Islet of Langerhans (tissue), 1 donor: ENCODE measurements at regions not wholly inside any gene's neighbourhood (a gene's known extent, or its start where the extent isn't known, plus 50 kb on each side); places are given as distances from the start of the nearest gene placed in this dataset.
"Not testable (repeated sequence)": the region's sequence is repeated elsewhere in the genome, so short reads cannot be mapped to it uniquely, and the experiment has no call there.

Source experiments
- FAIRE-seq: peaks from one replicate; lab custom pipeline; 2011; peaks lifted over from hg19 to GRCh38; lab: Jason Lieb, UNC

DNA sequence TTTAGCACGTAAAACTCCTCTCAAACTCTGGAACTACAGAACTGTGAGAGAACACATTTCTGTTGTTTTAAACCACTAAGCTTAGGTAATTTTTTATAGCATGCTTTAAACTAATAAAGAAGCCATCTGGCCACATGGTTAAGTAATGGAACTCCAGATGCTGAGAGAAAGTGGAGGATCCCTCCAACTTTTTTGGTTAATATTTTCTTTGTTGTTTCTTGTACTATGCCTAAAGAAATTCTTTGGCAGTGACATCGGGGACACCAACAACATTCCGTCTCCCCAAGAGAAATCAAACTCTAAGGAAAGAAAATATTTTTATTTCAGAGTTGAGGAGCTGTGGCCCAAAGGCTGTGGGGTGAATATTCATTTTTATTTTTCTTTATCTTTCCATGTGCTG, 734.8 kb upstream of the CDH9 start:
- FAIRE-seq, result no peak

DNA sequence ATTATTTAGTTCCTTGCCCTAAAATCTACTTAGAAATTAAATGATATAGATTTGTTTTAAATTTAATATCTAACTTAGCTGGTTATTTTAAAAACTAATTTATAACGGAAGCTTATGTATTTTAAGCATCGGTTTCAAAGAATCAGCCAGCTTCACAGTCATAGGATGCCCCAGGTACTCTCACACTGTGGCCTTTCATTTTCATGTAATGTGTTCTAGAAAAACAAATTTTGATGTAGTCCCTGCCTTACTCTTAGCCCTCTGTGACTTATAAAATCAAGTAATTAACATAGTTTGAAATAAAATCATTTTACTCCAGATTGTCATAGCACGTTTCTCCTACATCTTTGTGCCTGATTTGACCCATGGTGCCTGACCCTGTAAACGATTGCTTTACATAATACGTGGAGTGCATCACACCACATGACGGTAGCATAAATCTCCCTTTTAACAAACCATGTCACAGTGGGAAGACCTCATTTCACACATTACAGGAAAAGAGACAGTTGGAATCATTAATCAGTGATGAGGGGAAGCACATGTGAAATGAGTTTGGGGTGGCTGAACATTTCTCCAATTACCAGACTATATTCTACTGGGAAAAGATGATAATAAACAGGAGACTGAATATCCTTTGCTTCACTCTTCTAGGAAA, 731.5 kb upstream of the CDH9 start:
- no peak for FAIRE-seq

DNA sequence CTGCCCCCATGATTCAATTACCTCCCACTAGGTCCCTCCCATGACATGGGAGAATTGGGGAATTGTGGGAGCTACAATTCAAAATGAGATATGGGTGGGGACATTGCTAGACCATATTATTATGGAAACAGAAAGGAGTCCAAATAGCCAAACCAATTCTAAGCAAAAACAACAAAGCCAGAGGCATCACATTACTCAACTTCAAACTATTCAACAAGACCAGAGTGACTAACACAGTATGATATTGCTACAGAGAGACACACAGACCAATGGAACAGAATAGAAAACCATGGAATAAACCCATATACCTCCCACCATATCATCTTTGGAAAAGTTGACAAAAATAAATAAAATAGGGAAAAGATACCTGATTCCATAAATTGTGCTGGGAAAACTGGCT, 710.5 kb upstream of the CDH9 start:
- FAIRE-seq, result no peak

- not testable (repeated sequence) for FAIRE-seq
Observed at GRCh38 chr5:27743383-27743979, 705.1 kb upstream of the CDH9 start.

DNA sequence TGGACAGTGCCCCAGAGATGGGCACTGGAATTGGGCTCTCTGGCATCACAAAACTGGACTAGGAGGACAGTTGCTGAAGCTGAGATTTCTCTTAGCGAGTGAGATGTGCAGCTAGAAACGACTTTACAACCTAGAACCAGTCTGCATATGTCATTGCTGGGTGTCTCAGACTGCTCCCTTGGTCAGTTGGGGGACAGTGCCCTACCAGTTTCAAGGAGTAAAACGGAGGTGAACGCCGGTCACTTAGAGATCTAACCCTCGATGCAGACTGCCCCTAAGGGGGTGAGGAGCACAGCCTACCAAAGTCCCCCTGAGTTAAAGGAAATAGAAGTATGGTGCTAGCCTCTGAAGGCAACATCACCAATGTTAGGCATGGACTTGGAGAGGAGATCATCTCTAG, 704.4 kb upstream of the CDH9 start:
- FAIRE-seq, result no peak

DNA sequence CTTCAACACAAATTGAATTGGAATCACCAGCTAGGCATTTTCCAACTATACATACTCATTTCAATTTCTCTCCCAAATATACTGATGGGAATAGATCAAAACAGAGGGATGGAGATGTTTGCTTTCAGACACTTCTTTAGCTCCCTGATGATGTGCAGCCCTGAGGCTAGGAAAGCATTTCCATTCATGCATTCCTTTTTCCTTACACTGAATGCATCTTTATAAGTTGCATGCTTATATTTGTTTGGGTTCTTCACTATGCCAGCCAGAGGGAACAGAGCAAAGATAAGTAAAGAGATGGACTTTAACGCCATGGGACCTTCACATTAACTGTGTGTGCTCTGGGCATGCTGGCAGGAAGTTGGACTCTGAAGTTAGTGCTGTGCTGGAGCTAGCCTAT, 696.5 kb upstream of the CDH9 start:
- FAIRE-seq, result no peak

GRCh38 chr5:27733237-27733636, 694.9 kb upstream of the CDH9 start:
- no peak for FAIRE-seq

DNA sequence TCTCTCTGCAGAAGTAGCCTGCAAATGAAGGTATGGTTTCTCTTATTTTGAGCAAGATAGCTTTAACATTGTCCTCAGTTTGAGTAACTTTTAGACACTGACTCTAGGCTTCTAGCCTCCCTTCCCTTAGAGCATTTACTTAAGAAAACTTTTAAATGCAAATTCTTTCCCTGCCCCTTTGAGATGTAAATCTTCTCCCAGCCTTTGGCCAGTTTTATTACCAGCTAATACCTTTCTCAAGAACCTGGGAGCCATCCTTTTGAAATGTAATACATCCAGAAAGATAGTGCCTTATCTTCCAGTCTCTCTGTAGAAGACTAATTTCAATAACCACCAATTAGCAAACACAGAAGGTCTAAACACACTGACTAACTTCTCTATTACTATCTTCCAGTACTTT, 688.9 kb upstream of the CDH9 start:
- FAIRE-seq, result no peak

DNA sequence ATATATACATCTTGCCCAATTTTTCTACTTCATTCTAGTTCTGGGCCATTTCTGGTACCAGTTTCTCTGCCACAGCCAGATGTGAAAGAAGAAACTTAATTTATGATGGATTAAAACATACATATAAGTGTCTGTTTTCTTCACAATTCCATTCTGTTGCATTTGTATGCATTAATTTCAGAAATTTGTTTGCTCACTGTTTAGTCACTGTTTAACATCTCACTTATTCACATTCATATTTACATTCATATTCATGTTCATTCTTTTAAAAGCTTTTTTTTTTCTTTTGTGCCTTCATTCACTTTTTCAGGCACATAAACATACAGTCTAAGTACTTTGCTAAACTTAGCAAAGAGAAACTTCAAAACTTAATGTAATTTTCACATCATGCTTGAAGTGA, 684.0 kb upstream of the CDH9 start:
- FAIRE-seq, result no peak

DNA sequence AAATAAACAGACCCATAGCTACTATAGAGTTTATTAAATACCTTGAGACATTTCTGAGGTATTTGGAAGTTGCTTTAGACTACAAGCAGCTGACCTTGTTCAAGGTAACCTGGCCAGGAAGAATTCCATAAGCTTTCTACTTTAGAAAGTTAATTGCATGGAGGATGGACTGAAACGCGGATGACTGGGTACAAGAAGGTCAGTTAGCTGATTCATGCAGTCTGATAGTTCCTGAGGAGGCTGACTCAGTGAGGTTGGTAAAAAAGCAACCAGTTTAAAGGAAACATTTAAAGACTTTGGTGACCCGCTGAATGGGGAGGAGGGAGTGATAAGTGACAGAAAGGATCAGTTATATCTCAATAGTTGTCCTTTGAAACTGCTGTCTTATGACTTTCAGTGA, 670.1 kb upstream of the CDH9 start:
- FAIRE-seq, result no peak

DNA sequence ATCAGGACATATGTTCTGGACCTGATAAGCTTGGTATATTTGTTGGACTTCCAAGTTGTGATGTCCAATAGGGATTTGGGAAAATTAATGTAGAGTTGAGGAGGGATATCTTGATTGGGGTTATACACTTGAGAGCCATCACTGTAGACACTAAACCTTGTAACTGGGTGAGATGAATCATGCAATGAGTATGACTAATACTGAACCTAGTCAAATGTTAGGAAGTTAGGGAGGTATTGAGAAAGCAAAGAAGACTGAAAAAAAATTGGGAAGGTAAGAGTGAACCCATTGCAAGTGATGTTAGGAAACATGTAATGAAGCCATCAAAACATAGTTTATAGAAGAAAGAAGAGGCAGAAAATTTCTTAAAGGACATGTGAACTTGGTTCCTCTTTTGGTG, 668.4 kb upstream of the CDH9 start:
- FAIRE-seq, result no peak

DNA sequence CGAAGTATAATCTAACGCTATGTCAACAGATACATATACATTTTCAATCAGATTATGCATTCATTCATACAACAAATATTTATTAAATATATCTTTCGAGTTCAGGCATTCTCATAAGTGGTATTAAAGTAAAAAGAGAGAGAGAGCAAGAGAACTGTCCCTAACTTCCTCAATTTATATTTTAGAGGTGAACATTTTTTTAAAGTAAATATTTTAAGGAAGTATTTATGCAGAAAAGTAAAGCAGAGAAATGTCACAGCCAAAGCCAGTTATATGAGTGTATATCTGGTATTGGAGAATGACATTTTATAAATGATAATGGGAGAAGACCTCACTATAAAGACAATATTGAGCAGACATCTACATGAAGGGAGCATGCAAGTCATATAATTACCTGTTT, 667.3 kb upstream of the CDH9 start:
- FAIRE-seq, result no peak

GRCh38 chr5:27701931-27702903, 663.8 kb upstream of the CDH9 start:
- no peak for FAIRE-seq

DNA sequence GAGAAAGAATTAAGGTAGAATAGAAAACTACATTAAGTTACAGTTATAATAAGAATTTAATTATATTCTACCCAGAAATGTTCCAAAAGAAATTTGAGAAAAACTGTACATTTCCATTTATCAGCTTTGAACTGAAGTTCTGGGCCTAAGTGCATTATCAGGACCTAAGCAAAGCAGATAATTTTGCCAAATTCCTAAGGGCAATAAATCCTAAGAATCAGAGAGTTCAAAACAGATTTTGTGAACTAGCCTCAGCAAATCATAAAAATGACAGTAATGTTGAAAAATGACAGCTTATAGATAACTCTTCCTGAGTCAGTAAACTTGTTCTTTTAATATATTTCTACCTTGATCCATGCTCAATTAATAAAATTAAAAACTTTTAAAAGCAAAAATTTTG, 662.1 kb upstream of the CDH9 start:
- no peak for FAIRE-seq

DNA sequence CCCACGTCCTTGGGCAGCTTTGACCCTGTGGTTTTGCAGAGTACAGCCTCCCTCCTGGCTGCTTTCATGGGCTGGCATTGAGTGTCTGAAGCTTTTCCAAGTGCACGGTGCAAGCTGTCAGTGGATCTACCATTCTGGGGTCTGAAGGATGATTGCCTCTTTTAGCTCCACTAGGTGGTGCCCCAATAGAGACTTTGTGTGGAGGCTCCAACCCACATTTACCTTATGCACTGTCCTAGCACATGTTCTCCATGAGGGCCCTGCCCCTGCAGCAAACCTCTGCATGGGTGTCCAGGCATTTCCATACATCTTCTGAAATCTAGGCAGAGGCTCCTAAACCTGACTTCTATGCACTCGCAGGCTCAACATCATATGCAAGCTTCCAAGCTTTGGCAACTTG, 644.2 kb upstream of the CDH9 start:
- no peak for FAIRE-seq

DNA sequence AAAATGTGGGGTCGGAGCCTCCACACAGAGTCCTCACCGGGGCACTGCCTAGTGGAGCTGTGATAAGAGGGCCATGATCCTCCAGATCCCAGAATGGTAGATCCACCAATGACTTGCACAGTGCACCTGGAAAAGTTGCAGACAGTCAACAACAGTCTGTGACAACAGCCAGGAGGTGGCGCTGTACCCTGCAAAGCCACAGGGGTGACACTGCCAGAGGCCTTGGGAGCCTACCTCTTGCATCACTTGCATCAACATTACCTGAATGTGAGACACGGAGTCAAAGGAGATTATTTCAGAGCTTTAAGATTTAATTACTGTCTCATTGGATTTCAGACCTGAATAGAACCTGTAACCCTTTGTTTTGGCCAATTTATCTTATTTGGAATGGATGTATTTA, 614.1 kb upstream of the CDH9 start:
- FAIRE-seq, result no peak

DNA sequence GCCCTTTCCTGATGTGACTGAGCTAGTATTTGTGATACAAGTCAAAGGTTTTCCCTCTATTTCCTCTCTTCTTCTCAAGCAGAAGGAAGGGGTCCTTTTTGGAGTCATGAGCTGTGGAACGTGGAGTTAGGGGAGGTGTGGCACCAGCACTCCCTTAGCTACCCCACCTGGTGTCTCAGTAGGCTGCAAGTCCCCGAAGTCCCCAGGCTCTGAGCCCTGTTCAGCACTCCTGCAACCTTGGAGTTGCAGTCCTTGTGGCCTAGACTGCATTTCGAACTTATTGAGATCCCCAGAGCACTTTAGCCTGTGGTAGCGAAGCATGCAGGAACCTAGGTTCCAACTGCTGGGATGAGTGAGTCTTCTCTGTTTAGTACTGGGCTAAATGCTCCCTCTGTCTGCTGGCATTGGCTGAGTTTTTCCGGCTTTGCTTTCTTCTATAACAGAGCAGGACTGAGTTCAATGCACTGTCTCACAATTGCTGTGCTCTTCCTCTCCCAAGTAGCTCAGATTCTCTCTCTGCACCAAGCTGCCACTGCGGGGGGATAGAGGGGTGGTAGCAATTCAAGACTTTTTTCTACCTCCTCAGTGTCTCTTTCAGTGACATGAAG, 600.7 kb upstream of the CDH9 start:
- FAIRE-seq, result no peak

GRCh38 chr5:27619982-27620381, 581.6 kb upstream of the CDH9 start:
- no peak for FAIRE-seq

DNA sequence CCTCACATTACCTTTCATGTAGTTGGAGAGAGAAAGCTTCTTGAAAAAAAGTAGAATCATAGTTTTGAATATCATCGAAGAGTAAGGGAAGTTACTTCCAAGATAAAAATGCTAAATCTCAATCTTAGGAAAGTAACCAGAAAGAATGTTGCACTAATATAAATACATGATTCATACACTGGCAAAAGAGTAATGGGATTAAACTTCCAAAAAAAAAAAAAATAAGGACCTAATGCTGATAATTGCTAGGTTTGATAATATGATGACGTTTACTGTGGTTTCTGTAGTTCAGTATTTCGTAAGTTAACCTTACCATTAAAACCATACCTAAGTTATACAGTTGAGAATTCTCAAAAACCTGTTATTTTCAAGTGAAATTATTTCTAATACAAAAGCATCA, 573.8 kb upstream of the CDH9 start:
- FAIRE-seq, result no peak

DNA sequence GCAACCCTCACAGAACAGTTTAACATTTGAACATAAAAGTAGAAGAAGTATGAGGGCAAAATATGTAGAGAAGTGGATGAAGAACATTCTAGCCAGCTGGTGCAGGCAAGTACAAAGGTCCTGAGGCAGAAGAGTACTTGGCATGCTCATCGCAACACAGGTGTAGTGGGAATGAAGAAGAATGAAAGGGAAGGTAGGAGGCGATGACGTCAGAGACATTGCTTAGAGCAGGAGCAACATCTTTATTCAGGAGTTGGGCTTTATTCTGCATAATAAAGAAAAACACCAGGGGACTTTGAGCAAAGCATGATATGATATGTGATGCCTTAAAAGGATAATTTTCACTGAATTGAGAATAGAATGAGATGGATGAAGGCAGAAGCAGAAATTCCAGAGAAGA, 570.6 kb upstream of the CDH9 start:
- no peak for FAIRE-seq

- no peak for FAIRE-seq
Observed at GRCh38 chr5:27598576-27598975, 560.2 kb upstream of the CDH9 start.

- no peak for FAIRE-seq
Observed at GRCh38 chr5:27594141-27594540, 555.8 kb upstream of the CDH9 start.

DNA sequence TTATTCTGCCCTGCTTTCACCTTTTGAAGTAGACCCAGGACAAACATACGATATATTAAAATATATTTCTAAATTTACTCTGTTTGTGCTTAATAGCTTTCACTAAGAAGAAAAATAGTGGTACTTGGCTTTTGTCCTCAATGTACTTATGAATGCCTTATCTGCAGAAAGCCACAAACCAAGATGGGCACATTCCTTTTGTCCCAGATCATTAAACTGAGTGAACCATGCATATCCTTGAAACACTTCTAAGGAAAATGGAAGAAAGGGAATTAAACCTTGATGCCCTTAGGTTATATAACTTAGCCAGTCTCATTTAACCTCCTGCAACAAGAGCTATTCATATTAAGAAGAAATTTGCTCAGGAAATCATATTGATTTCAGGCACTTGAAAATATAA, 553.8 kb upstream of the CDH9 start:
- FAIRE-seq, result no peak
